GM12874 (cell line): ENCODE measurements at regions not wholly inside any gene's neighbourhood (a gene's known extent, or its start where the extent isn't known, plus 50 kb on each side); places are given as distances from the start of the nearest gene placed in this dataset.

ENCODE experiments used
- CTCF ChIP-seq: IDR thresholded peaks from 2 replicates; pipeline ENCODE4 v1.5.1; 2011; ENCODE audit warnings: low read depth, mild to moderate bottlenecking, control low read depth, low read length, moderate library complexity; ENCODE audit not compliant: insufficient read depth

GRCh38 chr13:53121131-53121773 lies 92.6 kb downstream of the OLFM4 start:
- TF ChIP-seq CTCF = no peak

- no peak for TF ChIP-seq CTCF
These were observed 93.3 kb downstream of the OLFM4 start for GRCh38 chr13:53121919-53122318.

GRCh38 chr13:53123536-53123935 lies 94.9 kb downstream of the OLFM4 start:
- no peak for TF ChIP-seq CTCF

GRCh38 chr13:53124623-53125022 lies 96.0 kb downstream of the OLFM4 start:
- TF ChIP-seq CTCF = no peak

- TF ChIP-seq CTCF = no peak
These were observed 98.2 kb downstream of the OLFM4 start for GRCh38 chr13:53126841-53127245.

GRCh38 chr13:53127373-53127772 lies 98.8 kb downstream of the OLFM4 start:
- TF ChIP-seq CTCF = no peak

GRCh38 chr13:53129864-53130393 lies 101.3 kb downstream of the OLFM4 start:
- no peak for TF ChIP-seq CTCF
